Endodermal cell (in vitro differentiated cells): ENCODE measurements at regions not wholly inside any gene's neighbourhood (a gene's known extent, or its start where the extent isn't known, plus 50 kb on each side); places are given as distances from the start of the nearest gene placed in this dataset.
"Not testable (repeated sequence)": the region's sequence is repeated elsewhere in the genome, so short reads cannot be mapped to it uniquely, and the experiment has no call there.

Experiments
- DNase-seq: peaks from one replicate; pipeline ENCODE4 v3.0.0-alpha.2; 2017
- H3K27ac ChIP-seq: 2 replicates; pipeline ENCODE4 v1.5.1; 2013; ENCODE audit warnings: mild to moderate bottlenecking, low read depth, low read length, moderate library complexity
- H3K27me3 ChIP-seq: 2 replicates; pipeline ENCODE4 v1.6.1; 2013; ENCODE audit warnings: mild to moderate bottlenecking, low read length, moderate library complexity; ENCODE audit not compliant: insufficient read depth, control insufficient read depth, poor library complexity, severe bottlenecking
- H3K36me3 ChIP-seq: 2 replicates; pipeline ENCODE4 v1.7.0; 2013; ENCODE audit warnings: mild to moderate bottlenecking, low read length, moderate library complexity; ENCODE audit not compliant: control insufficient read depth, insufficient read depth
- H3K4me1 ChIP-seq: one replicate; pipeline ENCODE4 v1.7.0; 2013; ENCODE audit warnings: low read length; ENCODE audit not compliant: control insufficient read depth, insufficient read depth
- H3K4me3 ChIP-seq: 2 replicates; pipeline ENCODE4 v1.5.1; 2013; ENCODE audit warnings: mild to moderate bottlenecking, low read length, moderate library complexity
- H3K9ac ChIP-seq: 2 replicates; pipeline ENCODE4 v1.6.1; 2013; ENCODE audit warnings: mild to moderate bottlenecking, low read length, moderate library complexity; ENCODE audit not compliant: poor library complexity, severe bottlenecking; ENCODE audit errors: extremely low read depth
- H3K9me3 ChIP-seq: 2 replicates; pipeline ENCODE4 v1.6.1; 2013; ENCODE audit warnings: mild to moderate bottlenecking, low read length, moderate library complexity; ENCODE audit not compliant: control insufficient read depth
- H3K27ac Mint-ChIP-seq: 2 replicates; pipeline ENCODE4 v1.8.0; 2020; ENCODE audit warnings: mixed read lengths
- H3K27me3 Mint-ChIP-seq: 2 replicates; pipeline ENCODE4 v1.8.0; 2021; ENCODE audit warnings: mild to moderate bottlenecking, mixed read lengths; ENCODE audit not compliant: insufficient read depth
- H3K36me3 Mint-ChIP-seq: 2 replicates; pipeline ENCODE4 v1.8.0; 2020; ENCODE audit warnings: low read depth, mixed read lengths
- H3K4me1 Mint-ChIP-seq: 2 replicates; pipeline ENCODE4 v1.8.0; 2020; ENCODE audit warnings: mixed read lengths
- H3K4me3 Mint-ChIP-seq: 2 replicates; pipeline ENCODE4 v1.8.0; 2020; ENCODE audit warnings: mild to moderate bottlenecking, moderate library complexity, mixed read lengths
- H3K9me3 Mint-ChIP-seq: 2 replicates; pipeline ENCODE4 v1.8.0; 2020; ENCODE audit warnings: mild to moderate bottlenecking, mixed read lengths
- CTCF ChIP-seq: fragments of 200-600 bp; sonication (generic); conservative IDR thresholded peaks from 2 replicates; pipeline ENCODE4 v1.5.0; 2021; ENCODE audit warnings: antibody characterized with exemption, mild to moderate bottlenecking
- WGBS, 2 experiments: methylation state at CpG; one replicate each; pipeline versions ENCODE4 v1.1.5 to v1.1.7; 2013; ENCODE audit warnings: missing lambda C conversion rate in 2 of 2, mixed read lengths in 1 of 2; ENCODE audit not compliant: insufficient coverage in 1 of 2, insufficient read length in 1 of 2; 5-methylcytosine and 5-hydroxymethylcytosine counted together

- H3K36me3 ChIP-seq: no peaks in the 10 kb centered on the region
- H3K27ac Mint-ChIP-seq: no peak overlapping the region
- no peak overlapping the region for H3K4me3 Mint-ChIP-seq
- no peak overlapping the region for H3K4me3 ChIP-seq
- peaks cover 5% of the 10 kb centered on the region for H3K36me3 Mint-ChIP-seq
- H3K27me3 ChIP-seq: no peaks in the 10 kb centered on the region
- H3K4me1 ChIP-seq: peaks cover 3% of the 10 kb centered on the region
- H3K4me1 Mint-ChIP-seq: peaks cover 4% of the 10 kb centered on the region
- H3K9ac ChIP-seq: no peak overlapping the region
- H3K27me3 Mint-ChIP-seq: no peaks in the 10 kb centered on the region
- H3K9me3 ChIP-seq: peaks cover 31% of the 10 kb centered on the region
- H3K27ac ChIP-seq: no peak overlapping the region
- no peak for TF ChIP-seq CTCF
- 56 to 70% methylated on average over 3 of the region's 3 CpGs for WGBS, 2 experiments
- peaks cover 20% of the 10 kb centered on the region for H3K9me3 Mint-ChIP-seq
- no peak for DNase-seq
Measured at GRCh38 chr5:57072218-57072892, 101.5 kb upstream of the GPBP1 start.

GRCh38 chr5:57082441-57083067 lies 91.3 kb upstream of the GPBP1 start:
- no peak overlapping the region for H3K9ac ChIP-seq
- 82 to 92% methylated on average over 7 of the region's 7 CpGs for WGBS, 2 experiments
- no peaks in the 10 kb centered on the region for H3K27me3 ChIP-seq
- H3K4me3 Mint-ChIP-seq: no peak overlapping the region
- H3K27ac ChIP-seq: no peak overlapping the region
- DNase-seq: no peak
- H3K36me3 Mint-ChIP-seq: no peaks in the 10 kb centered on the region
- no peaks in the 10 kb centered on the region for H3K9me3 Mint-ChIP-seq
- TF ChIP-seq CTCF: peak; percentile 64
- H3K4me1 ChIP-seq: no peaks in the 10 kb centered on the region
- H3K4me3 ChIP-seq: no peak overlapping the region
- no peaks in the 10 kb centered on the region for H3K4me1 Mint-ChIP-seq
- no peak overlapping the region for H3K27ac Mint-ChIP-seq
- H3K36me3 ChIP-seq: no peaks in the 10 kb centered on the region
- no peaks in the 10 kb centered on the region for H3K27me3 Mint-ChIP-seq
- H3K9me3 ChIP-seq: no peaks in the 10 kb centered on the region

- Histone ChIP-seq H3K9ac (no peak overlapping the region), H3K27ac (no peak overlapping the region), H3K27me3 (no peaks in the 10 kb centered on the region), H3K4me3 (no peak overlapping the region), H3K9me3 (peaks cover 9% of the 10 kb centered on the region), H3K36me3 (no peaks in the 10 kb centered on the region), H3K4me1 (no peaks in the 10 kb centered on the region)
- TF ChIP-seq CTCF: no peak
- 89 to 94% methylated on average over 1 to 2 of the region's 3 CpGs for WGBS, 2 experiments
- Mint-ChIP-seq H3K9me3 (no peaks in the 10 kb centered on the region), H3K27ac (no peak overlapping the region), H3K4me1 (no peaks in the 10 kb centered on the region), H3K27me3 (no peaks in the 10 kb centered on the region), H3K36me3 (no peaks in the 10 kb centered on the region), H3K4me3 (no peak overlapping the region)
- no peak for DNase-seq
Measured at GRCh38 chr5:57085306-57086081, 88.4 kb upstream of the GPBP1 start.

- 71% methylated on average over 1 of the region's 1 CpG; no CpG with 5 or more reads in 1 of the 2 experiments for WGBS, 2 experiments
- H3K27me3 Mint-ChIP-seq, H3K27ac ChIP-seq, H3K4me1 ChIP-seq, H3K36me3 Mint-ChIP-seq, H3K9me3 ChIP-seq, H3K9me3 Mint-ChIP-seq, H3K27me3 ChIP-seq, H3K9ac ChIP-seq, DNase-seq, H3K36me3 ChIP-seq, H3K4me3 ChIP-seq, H3K4me1 Mint-ChIP-seq, H3K27ac Mint-ChIP-seq, H3K4me3 Mint-ChIP-seq: not testable (repeated sequence)
Measured at GRCh38 chr5:57087947-57088346, 85.9 kb upstream of the GPBP1 start.
